Osteocyte (in vitro differentiated cells): ENCODE measurements at regions not wholly inside any gene's neighbourhood (a gene's known extent, or its start where the extent isn't known, plus 50 kb on each side); places are given as distances from the start of the nearest gene placed in this dataset.

Experiments
- DNase-seq: peaks from one replicate; pipeline ENCODE4 v3.0.0; 2021; ENCODE audit warnings: mixed read lengths; ENCODE audit not compliant: unreplicated experiment; ENCODE audit errors: extremely low spot score
- H3K27ac Mint-ChIP-seq: one replicate; pipeline ENCODE4 v1.8.0; 2021; ENCODE audit warnings: mild to moderate bottlenecking, mixed read lengths; ENCODE audit not compliant: unreplicated experiment
- H3K27me3 Mint-ChIP-seq: one replicate; pipeline ENCODE4 v1.8.0; 2021; ENCODE audit warnings: mixed read lengths; ENCODE audit not compliant: unreplicated experiment
- H3K36me3 Mint-ChIP-seq: one replicate; pipeline ENCODE4 v1.8.0; 2021; ENCODE audit warnings: mixed read lengths; ENCODE audit not compliant: unreplicated experiment
- H3K4me1 Mint-ChIP-seq: one replicate; pipeline ENCODE4 v1.8.0; 2021; ENCODE audit warnings: mixed read lengths; ENCODE audit not compliant: unreplicated experiment
- H3K4me3 Mint-ChIP-seq: one replicate; pipeline ENCODE4 v1.8.0; 2021; ENCODE audit warnings: mild to moderate bottlenecking, moderate library complexity, mixed read lengths; ENCODE audit not compliant: unreplicated experiment
- H3K9me3 Mint-ChIP-seq: one replicate; pipeline ENCODE4 v1.8.0; 2021; ENCODE audit warnings: mixed read lengths; ENCODE audit not compliant: unreplicated experiment
- TF ChIP-seq, protein P1 (sequence below): fragments of 200-600 bp; sonication (generic); IDR thresholded peaks from 2 replicates; pipeline ENCODE4 v1.5.0; 2021; ENCODE audit warnings: antibody characterized with exemption, mild to moderate bottlenecking, moderate library complexity

DNA sequence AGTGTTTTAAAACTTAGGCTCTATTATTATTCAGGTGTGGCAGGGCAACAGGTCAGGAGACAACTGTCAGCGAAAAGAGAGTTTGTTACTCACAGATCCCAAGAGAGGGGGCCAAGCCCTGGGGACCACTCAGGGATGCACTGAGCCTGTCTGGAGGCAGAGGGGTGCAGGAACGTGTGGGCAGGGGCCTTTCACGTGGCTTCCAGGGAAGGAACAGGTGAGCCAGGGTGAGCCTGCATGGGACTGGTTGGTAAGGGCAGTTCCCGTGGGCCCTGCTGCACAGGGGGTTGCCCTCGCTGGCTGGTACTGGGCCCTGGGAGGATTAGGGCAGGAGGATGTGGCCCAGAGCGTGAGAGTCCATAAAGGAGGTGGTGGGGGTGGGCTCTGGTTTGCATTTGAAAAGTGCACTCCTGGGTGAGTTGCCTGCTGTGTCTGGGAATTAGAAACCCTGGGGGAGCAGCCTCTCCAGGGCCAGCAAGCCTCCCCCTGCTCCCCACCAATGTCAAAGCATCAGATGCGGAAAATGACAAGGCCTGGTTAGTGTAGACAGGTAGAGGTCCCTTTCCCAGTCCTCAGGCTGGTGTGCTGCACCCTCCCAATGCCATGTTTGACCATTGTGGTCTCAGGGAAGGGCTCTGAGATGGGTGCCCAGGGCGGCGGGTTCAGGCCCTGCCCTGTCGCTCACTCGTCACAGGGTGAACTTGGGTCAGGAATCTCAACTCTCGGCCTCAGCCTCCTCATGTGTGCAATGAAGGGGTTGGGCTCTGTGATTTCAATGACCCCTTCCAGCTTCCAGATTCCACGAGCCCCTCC, 127.4 kb upstream of the RPS6KA2 start:
- TF ChIP-seq, protein P1, sequence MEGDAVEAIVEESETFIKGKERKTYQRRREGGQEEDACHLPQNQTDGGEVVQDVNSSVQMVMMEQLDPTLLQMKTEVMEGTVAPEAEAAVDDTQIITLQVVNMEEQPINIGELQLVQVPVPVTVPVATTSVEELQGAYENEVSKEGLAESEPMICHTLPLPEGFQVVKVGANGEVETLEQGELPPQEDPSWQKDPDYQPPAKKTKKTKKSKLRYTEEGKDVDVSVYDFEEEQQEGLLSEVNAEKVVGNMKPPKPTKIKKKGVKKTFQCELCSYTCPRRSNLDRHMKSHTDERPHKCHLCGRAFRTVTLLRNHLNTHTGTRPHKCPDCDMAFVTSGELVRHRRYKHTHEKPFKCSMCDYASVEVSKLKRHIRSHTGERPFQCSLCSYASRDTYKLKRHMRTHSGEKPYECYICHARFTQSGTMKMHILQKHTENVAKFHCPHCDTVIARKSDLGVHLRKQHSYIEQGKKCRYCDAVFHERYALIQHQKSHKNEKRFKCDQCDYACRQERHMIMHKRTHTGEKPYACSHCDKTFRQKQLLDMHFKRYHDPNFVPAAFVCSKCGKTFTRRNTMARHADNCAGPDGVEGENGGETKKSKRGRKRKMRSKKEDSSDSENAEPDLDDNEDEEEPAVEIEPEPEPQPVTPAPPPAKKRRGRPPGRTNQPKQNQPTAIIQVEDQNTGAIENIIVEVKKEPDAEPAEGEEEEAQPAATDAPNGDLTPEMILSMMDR, result no peak
- Mint-ChIP-seq H3K9me3 (no peaks in the 10 kb centered on the region), H3K27ac (no peak overlapping the region), H3K36me3 (no peaks in the 10 kb centered on the region), H3K27me3 (peaks cover 13% of the 10 kb centered on the region), H3K4me1 (peaks cover 39% of the 10 kb centered on the region), H3K4me3 (no peak overlapping the region)
- no peak for DNase-seq

DNA sequence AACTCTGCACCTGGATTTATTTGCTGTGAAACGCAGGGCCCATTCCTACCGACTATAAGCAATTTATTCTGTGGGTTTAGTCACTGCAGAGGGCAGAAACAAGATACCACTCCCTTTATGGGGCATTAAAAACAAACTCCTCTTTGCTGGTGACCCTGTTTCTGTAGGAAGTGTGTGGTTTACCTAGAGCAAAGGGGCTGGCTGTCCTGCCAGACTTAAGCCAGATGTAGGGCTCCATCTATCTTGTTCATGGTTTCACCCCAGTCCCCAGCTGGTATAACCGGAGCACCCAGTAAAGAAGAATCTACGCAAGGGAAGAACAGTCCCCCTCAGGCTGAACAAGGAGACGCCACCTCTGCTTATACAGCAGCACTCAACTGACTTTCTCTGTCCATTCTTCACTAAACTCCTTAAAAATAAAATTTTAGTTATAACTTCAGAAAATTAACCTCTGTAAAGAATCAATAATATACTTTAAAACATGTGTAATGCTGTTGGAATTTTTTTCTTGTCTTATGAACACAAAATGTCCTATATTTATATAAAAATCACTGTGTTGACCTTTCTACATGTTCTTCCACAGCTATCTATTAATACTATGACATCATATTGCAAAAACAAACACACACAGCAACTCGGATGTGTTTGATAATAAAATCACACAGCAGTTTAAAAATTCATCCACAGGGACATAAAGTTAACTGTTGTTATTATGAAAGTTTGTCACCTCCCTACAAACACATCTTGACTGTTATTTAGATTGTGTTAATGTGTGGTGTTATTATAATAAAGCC, 126.1 kb upstream of the RPS6KA2 start:
- Mint-ChIP-seq H3K4me3 (no peak overlapping the region), H3K27ac (no peak overlapping the region), H3K9me3 (no peaks in the 10 kb centered on the region), H3K36me3 (no peaks in the 10 kb centered on the region), H3K27me3 (peaks cover 6% of the 10 kb centered on the region), H3K4me1 (peaks cover 40% of the 10 kb centered on the region)
- TF ChIP-seq, protein P1, result no peak
- DNase-seq, result no peak

DNA sequence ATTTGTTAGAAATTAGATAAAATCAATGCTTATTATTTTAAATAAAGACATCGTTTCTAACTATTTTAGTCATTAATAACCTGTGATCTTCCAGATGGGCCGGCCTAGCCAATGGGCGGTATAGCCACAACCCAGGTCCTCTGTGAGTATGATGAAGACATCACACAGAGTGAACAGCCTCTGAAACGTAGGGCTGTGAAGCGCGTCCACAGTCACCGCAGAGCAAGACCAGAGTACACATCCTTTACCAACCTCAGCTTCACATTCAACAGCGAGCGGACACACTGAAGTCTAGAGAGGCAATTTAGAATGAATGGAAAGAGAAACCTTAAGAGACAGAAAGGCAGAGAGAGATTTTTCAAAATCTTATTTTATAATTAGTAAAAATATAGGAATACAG, 125.0 kb upstream of the RPS6KA2 start:
- H3K4me3 Mint-ChIP-seq, result no peak overlapping the region
- TF ChIP-seq, protein P1, result no peak
- no peak for DNase-seq
- peaks cover 39% of the 10 kb centered on the region for H3K4me1 Mint-ChIP-seq
- no peaks in the 10 kb centered on the region for H3K9me3 Mint-ChIP-seq
- H3K36me3 Mint-ChIP-seq, result no peaks in the 10 kb centered on the region
- peaks cover 1% of the 10 kb centered on the region for H3K27me3 Mint-ChIP-seq
- H3K27ac Mint-ChIP-seq, result no peak overlapping the region

DNA sequence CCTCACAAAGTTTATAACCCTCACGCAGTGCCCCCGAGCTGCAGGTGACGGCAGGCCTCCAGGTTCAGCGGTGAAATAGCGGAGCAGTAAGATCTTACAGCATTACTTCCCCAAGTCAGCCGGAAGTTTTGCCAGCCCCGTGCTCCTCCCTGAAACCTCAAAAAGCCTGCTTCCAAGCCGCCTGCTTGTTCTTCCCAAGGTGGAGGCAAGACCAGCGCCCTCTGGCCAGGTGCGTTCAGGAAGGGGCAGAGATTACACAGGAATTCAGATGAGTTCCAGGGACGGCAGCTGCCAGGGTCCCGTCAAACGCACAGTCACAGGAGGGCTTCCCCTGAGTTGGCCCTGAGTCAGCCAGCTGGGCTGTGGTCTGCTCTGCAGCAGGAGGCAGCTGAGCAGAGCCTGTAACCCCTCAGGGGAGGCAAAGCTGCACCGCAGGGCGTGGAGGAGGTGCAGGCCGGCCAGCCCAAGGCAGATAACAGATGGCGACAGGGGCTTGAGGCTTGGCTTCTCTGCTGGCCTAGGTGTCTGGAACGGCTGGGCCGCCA, 124.1 kb upstream of the RPS6KA2 start:
- TF ChIP-seq, protein P1, result no peak
- Mint-ChIP-seq H3K36me3 (no peaks in the 10 kb centered on the region), H3K4me3 (no peak overlapping the region), H3K4me1 (peaks cover 37% of the 10 kb centered on the region), H3K9me3 (no peaks in the 10 kb centered on the region), H3K27me3 (no peaks in the 10 kb centered on the region), H3K27ac (no peak overlapping the region)
- DNase-seq, result no peak
